PFSK-1 (cell line): ENCODE measurements at regions not wholly inside any gene's neighbourhood (a gene's known extent, or its start where the extent isn't known, plus 50 kb on each side); places are given as distances from the start of the nearest gene placed in this dataset.

Source experiments
- FOXP2 ChIP-seq: optimal IDR thresholded peaks from 2 replicates; pipeline ENCODE3; 2011; ENCODE audit warnings: borderline replicate concordance, control low read depth, inconsistent platforms; ENCODE audit not compliant: insufficient read depth; ENCODE audit errors: extremely low read length, extremely low read depth
- POLR2AphosphoS5 ChIP-seq: IDR thresholded peaks from 2 replicates; pipeline ENCODE4 v1.6.1; 2012; ENCODE audit warnings: low read depth, mild to moderate bottlenecking, control low read depth, low read length, moderate library complexity
- SIN3A ChIP-seq: IDR thresholded peaks from 2 replicates; pipeline ENCODE4 v1.6.1; 2012; ENCODE audit warnings: mild to moderate bottlenecking, low read length, moderate library complexity, borderline replicate concordance; ENCODE audit not compliant: insufficient read depth
- TAF1 ChIP-seq: IDR thresholded peaks from 2 replicates; pipeline ENCODE4 v1.6.1; 2012; ENCODE audit warnings: low read length, control low read depth, borderline replicate concordance; ENCODE audit not compliant: insufficient read depth
- TF ChIP-seq, protein P1 (sequence below), 2 experiments: IDR thresholded peaks; 2 replicates each; pipeline versions ENCODE4 v1.6.1 to v1.8.0; 2011 to 2012; ENCODE audit warnings: low read depth in 2 of 2, low read length in 2 of 2, control low read depth in 1 of 2, inconsistent platforms in 1 of 2, mild to moderate bottlenecking in 1 of 2, moderate library complexity in 1 of 2; ENCODE audit not compliant: insufficient read depth in 1 of 2

DNA sequence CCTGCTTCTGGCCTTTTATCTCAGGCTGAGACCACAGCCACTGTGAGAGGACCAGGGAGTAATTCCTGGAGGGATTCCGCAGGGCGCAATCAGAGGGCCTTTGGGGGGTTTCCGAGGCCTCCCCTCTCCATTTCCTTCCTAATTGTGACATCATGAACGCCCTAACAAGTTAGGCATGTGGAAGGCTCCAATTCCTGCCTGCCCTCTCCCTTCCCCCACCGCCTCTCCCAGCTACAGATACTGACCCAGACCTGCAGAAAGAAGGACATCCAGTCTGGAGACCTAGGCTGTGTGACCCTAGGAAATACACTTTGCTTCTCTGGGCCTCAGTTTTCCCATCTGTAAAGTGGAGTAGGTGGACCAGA is 637.9 kb downstream of the MED13L start:
- no peak for TF ChIP-seq SIN3A
- TF ChIP-seq TAF1: no peak

DNA sequence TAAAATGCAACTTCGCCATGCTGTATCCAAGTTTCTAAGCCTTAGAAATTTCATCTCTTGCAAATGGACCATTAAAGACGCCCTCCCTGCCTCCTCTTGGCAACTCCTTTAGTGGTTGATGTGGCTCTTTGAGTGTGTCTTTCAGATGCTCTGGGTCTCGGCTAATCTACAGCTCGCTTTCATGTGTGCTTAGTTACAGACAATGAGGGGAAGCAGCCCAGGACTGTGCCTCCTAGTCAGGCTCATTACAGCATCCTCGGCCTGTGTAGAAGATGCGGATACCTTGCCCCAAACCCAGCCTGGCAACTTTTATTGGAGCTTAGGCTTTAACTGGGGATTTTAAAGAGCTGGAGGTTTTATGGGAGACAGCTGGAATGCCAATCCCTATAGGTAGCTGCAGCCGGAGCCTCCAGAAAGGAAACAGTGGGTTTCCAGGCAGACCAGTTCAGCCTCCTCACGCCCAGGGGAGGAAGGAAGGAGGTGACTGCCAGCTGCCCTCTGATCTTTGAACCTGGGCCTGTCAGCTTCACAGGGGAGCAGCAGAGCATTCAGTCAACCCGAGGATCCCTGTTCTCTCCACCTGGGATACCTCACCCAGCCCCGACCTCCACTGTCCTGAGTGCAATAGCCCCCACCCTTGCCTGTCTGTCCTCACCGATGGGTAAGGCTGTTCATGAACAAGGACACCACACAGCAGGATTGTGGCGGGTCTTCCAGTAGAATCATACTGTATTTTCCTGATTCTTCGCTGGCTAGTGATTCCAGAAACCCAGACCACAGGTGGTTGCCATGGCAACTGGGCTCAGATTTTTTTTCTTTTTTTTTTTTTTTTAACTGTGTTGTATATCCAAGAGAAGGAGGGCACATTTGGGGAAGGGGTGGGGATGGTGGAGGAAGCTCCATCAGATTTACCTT is 638.5 kb downstream of the MED13L start:
- no peak for TF ChIP-seq SIN3A
- no peak for TF ChIP-seq FOXP2
- TF ChIP-seq POLR2AphosphoS5: no peak
- TF ChIP-seq, protein P1, sequence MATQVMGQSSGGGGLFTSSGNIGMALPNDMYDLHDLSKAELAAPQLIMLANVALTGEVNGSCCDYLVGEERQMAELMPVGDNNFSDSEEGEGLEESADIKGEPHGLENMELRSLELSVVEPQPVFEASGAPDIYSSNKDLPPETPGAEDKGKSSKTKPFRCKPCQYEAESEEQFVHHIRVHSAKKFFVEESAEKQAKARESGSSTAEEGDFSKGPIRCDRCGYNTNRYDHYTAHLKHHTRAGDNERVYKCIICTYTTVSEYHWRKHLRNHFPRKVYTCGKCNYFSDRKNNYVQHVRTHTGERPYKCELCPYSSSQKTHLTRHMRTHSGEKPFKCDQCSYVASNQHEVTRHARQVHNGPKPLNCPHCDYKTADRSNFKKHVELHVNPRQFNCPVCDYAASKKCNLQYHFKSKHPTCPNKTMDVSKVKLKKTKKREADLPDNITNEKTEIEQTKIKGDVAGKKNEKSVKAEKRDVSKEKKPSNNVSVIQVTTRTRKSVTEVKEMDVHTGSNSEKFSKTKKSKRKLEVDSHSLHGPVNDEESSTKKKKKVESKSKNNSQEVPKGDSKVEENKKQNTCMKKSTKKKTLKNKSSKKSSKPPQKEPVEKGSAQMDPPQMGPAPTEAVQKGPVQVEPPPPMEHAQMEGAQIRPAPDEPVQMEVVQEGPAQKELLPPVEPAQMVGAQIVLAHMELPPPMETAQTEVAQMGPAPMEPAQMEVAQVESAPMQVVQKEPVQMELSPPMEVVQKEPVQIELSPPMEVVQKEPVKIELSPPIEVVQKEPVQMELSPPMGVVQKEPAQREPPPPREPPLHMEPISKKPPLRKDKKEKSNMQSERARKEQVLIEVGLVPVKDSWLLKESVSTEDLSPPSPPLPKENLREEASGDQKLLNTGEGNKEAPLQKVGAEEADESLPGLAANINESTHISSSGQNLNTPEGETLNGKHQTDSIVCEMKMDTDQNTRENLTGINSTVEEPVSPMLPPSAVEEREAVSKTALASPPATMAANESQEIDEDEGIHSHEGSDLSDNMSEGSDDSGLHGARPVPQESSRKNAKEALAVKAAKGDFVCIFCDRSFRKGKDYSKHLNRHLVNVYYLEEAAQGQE (IDR thresholded peaks at IDR 0.05; ENCODE audit: insufficient read depth in 1 of 2, low read depth in 2 of 2, low read length in 2 of 2): no peak
- no peak for TF ChIP-seq TAF1

DNA sequence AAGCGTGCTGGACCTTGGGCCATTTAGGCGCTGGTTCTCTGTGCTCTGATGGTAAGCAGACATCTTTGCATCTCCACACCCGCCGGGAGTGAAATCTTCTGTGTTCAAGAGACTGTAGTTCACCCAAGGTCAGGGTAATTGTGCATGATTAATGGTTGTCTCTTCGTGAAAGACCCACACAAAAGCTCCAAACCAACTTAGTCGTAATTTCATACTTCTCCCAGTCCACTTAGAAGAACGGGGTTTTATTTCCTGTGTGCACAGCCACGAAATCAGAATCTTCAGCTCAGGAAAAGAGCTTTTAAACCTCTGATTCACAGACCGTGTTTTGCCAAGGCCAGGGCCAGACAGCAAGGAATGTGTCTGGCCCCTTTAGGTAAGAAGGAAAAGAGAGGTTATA is 640.9 kb downstream of the MED13L start:
- TF ChIP-seq FOXP2 (no peak), TAF1 (no peak), POLR2AphosphoS5 (no peak), SIN3A (no peak)
- TF ChIP-seq, protein P1 (IDR thresholded peaks at IDR 0.05; ENCODE audit: insufficient read depth in 1 of 2, low read depth in 2 of 2, low read length in 2 of 2): no peak

DNA sequence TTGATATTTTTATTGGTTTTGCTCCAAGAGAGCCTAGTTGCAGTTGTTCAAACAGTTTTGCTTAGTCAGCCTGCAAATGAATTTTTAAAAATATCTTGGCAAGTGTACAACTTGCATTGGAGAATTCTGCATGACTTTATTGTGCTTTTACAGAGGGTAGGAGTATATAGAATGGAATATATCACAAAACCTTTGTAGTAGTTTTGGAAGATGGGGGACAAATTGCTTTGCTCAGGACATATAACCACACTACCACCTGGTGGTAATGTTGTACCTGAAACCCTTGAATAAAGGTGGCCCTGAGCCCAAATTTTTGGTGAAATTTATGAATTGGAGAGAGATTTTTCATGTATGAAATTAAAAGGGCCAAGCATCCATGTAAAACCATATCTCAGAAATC is 645.2 kb downstream of the MED13L start:
- TF ChIP-seq TAF1: no peak
- TF ChIP-seq, protein P1 (IDR thresholded peaks at IDR 0.05; ENCODE audit: insufficient read depth in 1 of 2, low read depth in 2 of 2, low read length in 2 of 2): no peak
- no peak for TF ChIP-seq FOXP2
- no peak for TF ChIP-seq POLR2AphosphoS5
- no peak for TF ChIP-seq SIN3A

DNA sequence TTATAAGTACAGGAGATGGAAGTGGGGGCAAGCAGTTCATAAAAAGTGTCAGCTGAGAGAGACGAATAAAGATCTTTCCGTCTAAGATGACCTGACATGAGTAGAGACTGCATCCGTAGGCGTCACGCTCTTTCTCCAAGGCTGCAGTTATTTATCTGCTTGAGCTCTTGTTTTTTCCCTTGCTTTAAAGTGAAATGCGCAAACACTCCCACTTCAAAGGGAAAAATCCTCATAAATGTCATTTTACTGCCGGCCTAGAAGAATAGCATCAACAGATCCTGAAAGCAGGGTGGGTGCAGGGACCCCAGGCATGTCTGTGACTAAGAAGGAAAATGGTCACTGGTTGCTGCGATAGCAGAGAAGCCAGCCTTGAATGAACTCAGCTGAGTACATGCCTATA is 647.4 kb downstream of the MED13L start:
- TF ChIP-seq, protein P1 (IDR thresholded peaks at IDR 0.05; ENCODE audit: insufficient read depth in 1 of 2, low read depth in 2 of 2, low read length in 2 of 2): no peak
- TF ChIP-seq SIN3A (no peak), FOXP2 (no peak), POLR2AphosphoS5 (no peak), TAF1 (no peak)
